ENCODE measurements at regions not wholly inside any gene's neighbourhood (a gene's known extent, or its start where the extent isn't known, plus 50 kb on each side); places are given as distances from the start of the nearest gene placed in this dataset.

DNA sequence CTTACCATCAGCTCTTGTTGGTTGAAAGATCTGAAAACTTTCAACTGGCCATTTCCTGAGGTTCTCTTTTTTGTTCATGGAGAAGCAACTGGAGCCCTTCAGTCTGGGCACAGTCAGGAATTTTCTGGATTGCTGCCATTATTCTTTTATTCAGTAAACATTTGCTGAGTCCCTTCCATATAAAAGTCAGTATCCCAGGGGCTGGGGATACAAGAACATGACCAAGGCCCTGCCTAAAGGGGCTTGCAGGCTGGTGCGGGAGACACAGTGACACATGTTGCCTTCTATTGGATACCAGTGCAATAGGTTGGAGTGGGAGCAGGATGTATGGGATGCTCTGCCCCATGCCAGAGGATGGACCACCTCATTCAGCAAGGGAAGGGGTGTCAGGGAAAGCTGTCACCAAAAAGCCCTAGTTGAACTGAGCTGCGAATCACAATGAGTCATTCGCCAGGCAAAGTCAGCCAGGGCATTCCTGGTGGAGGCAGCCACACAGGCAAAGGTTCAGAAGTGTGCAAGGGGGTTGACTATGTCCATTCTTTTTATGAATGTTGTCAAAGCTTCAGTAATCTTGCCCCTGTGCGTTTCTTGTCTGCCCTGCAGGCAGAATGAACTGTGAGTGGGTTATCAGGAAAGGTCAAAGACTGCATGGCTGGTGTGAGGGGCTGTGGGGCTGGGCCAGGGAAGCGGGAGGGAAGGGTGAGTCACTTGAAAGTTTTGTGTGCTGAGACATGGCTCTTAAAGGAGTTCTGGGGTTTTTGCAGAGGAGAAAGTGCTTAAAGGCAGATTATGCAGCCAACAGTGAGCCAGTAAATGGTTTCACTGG lies 395.9 kb downstream of the KCNRG start:
- TF ChIP-seq, protein P1, sequence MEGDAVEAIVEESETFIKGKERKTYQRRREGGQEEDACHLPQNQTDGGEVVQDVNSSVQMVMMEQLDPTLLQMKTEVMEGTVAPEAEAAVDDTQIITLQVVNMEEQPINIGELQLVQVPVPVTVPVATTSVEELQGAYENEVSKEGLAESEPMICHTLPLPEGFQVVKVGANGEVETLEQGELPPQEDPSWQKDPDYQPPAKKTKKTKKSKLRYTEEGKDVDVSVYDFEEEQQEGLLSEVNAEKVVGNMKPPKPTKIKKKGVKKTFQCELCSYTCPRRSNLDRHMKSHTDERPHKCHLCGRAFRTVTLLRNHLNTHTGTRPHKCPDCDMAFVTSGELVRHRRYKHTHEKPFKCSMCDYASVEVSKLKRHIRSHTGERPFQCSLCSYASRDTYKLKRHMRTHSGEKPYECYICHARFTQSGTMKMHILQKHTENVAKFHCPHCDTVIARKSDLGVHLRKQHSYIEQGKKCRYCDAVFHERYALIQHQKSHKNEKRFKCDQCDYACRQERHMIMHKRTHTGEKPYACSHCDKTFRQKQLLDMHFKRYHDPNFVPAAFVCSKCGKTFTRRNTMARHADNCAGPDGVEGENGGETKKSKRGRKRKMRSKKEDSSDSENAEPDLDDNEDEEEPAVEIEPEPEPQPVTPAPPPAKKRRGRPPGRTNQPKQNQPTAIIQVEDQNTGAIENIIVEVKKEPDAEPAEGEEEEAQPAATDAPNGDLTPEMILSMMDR (IDR thresholded peaks at IDR 0.05) = no peak
- no peak for TF ChIP-seq ZFX (IDR thresholded peaks at IDR 0.05; ENCODE audit: borderline replicate concordance)
